PC-3 (cell line): ENCODE measurements at regions not wholly inside any gene's neighbourhood (a gene's known extent, or its start where the extent isn't known, plus 50 kb on each side); places are given as distances from the start of the nearest gene placed in this dataset.

Experiments used
- ATAC-seq: fragments of 200-7000 bp; cut with Tn5 transposase; 2 replicates; pipeline ENCODE4 v1.9.1; 2020; ENCODE audit warnings: mild to moderate bottlenecking, moderate library complexity
- BruUV-seq: library from RNA; stranded (reverse); fragments of 400-500 nt; replicated peaks from 2 replicates; lab custom pipeline; 2021; lab: Mats Ljungman, UMichigan
- CTCF ChIA-PET: fragments of 300-600 bp; sonication (Branson Sonifier 250); formaldehyde crosslinking; loops from one replicate; lab custom pipeline; 2022; ENCODE audit warnings: antibody characterized with exemption; lab: Charles Lee
- POLR2A ChIA-PET: fragments of 300-600 bp; sonication (Branson Sonifier 250); formaldehyde crosslinking; loops from one replicate; lab custom pipeline; 2022; ENCODE audit warnings: antibody characterized with exemption; ENCODE audit not compliant: unreplicated experiment; lab: Charles Lee
- DNase-seq: peaks from one replicate; pipeline ENCODE4 v3.0.0-alpha.2; 2015
- H2AFZ ChIP-seq: fragments of 300-600 bp; sonication (generic); 2 replicates; pipeline ENCODE4 v1.6.0; 2016; ENCODE audit warnings: antibody characterized with exemption, low read length
- H3F3A ChIP-seq: fragments of 300-600 bp; sonication (generic); one replicate; pipeline ENCODE4 v1.6.0; 2017; ENCODE audit warnings: antibody characterized with exemption, low read length, control low read depth, mild to moderate bottlenecking; ENCODE audit not compliant: unreplicated experiment
- H3K27ac ChIP-seq: fragments of 300-600 bp; sonication (generic); 2 replicates; pipeline ENCODE4 v1.5.1; 2016; ENCODE audit warnings: mild to moderate bottlenecking, low read length
- H3K27me3 ChIP-seq: fragments of 300-600 bp; sonication (generic); 2 replicates; pipeline ENCODE4 v1.6.1; 2016; ENCODE audit warnings: low read length, mixed read lengths
- H3K36me3 ChIP-seq: fragments of 300-600 bp; sonication (generic); 2 replicates; pipeline ENCODE4 v1.6.1; 2016; ENCODE audit warnings: low read depth, mixed run types, low read length, mixed read lengths
- H3K4me1 ChIP-seq: fragments of 300-600 bp; sonication (generic); 2 replicates; pipeline ENCODE4 v1.5.1; 2016; ENCODE audit warnings: low read length; ENCODE audit not compliant: insufficient read depth
- H3K4me2 ChIP-seq: fragments of 300-600 bp; sonication (generic); 2 replicates; pipeline ENCODE4 v1.6.0; 2016; ENCODE audit warnings: low read length
- H3K4me3 ChIP-seq: fragments of 300-600 bp; sonication (generic); 2 replicates; pipeline ENCODE4 v1.5.1; 2016; ENCODE audit warnings: mild to moderate bottlenecking, low read length, mixed read lengths
- H3K79me2 ChIP-seq: fragments of 300-600 bp; sonication (generic); 2 replicates; pipeline ENCODE4 v1.6.1; 2017; ENCODE audit warnings: low read length, mixed read lengths
- H3K9ac ChIP-seq: fragments of 300-600 bp; sonication (generic); 2 replicates; pipeline ENCODE4 v1.6.0; 2016; ENCODE audit warnings: mild to moderate bottlenecking, low read length
- H3K9me2 ChIP-seq: fragments of 300-600 bp; sonication (generic); replicated peaks from 2 replicates; pipeline ENCODE4 v1.6.1; 2016; ENCODE audit warnings: mixed run types, low read length, mixed read lengths
- H3K9me3 ChIP-seq: fragments of 300-600 bp; sonication (generic); 2 replicates; pipeline ENCODE4 v1.6.1; 2016; ENCODE audit warnings: low read length, mixed read lengths
- H4K20me1 ChIP-seq: fragments of 300-600 bp; sonication (generic); 2 replicates; pipeline ENCODE4 v1.6.1; 2016; ENCODE audit warnings: low read length, mixed read lengths
- EZH2 ChIP-seq: fragments of 300-600 bp; sonication (generic); IDR thresholded peaks from one replicate; pipeline ENCODE4 v1.6.1; 2017; ENCODE audit warnings: antibody characterized with exemption, mild to moderate bottlenecking, low read length; ENCODE audit not compliant: unreplicated experiment
- EZH2phosphoT487 ChIP-seq: fragments of 300-600 bp; sonication (generic); IDR thresholded peaks from 2 replicates; pipeline ENCODE4 v1.6.1; 2018; ENCODE audit warnings: mild to moderate bottlenecking, antibody characterized with exemption, low read length, borderline replicate concordance
- intact Hi-C: fragments of 100-400 bp; cut with micrococcal nuclease; formaldehyde crosslinking; loops from 2 replicates; pipeline ENCODE4 v1.9.0; 2023
- TF ChIP-seq, protein P1 (sequence below): fragments of 300-600 bp; sonication (generic); conservative IDR thresholded peaks from 2 replicates; pipeline ENCODE4 v1.5.1; 2017; ENCODE audit warnings: antibody characterized with exemption, low read depth, mild to moderate bottlenecking, low read length

DNA sequence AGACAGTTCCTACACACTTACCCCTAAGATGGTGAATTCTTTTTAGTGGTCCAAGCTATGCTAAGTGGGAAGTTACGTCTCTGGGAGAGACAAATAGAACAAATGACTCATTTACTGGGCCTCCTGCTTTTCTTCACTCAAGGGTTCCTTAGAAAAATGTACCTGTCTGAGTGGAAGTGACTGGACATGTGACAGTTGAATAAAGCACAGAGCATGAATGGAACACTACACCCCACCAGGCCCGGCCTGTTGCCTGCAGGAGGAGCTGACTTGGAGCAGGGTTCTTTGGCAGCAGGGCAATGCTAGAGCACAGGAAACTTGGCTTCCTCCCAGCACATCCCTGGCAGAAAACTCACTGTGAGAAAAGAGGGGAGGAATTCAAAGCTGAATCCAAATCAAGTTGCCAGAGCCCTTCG is 451.0 kb upstream of the SETBP1 start:
- DNase-seq (peak; percentile 22), ATAC-seq (peak; percentile 63)
- no TSS peak for BruUV-seq
- no peaks in the 10 kb centered on the region for H3K9me2 ChIP-seq
- no peak overlapping the region for H3K9ac ChIP-seq
- H3K27me3 ChIP-seq: no peaks in the 10 kb centered on the region
- H3K27ac ChIP-seq: no peak overlapping the region
- intact Hi-C loops: no loop called here
- H3K36me3 ChIP-seq: no peaks in the 10 kb centered on the region
- no peaks in the 10 kb centered on the region for H3F3A ChIP-seq
- H3K9me3 ChIP-seq: no peaks in the 10 kb centered on the region
- ChIA-PET CTCF (no interaction called here), POLR2A (no interaction called here)
- H3K79me2 ChIP-seq: no peaks in the 10 kb centered on the region
- no peak overlapping the region for H3K4me3 ChIP-seq
- no peak overlapping the region for H2AFZ ChIP-seq
- TF ChIP-seq EZH2: no peak
- TF ChIP-seq EZH2phosphoT487: no peak
- TF ChIP-seq, protein P1, sequence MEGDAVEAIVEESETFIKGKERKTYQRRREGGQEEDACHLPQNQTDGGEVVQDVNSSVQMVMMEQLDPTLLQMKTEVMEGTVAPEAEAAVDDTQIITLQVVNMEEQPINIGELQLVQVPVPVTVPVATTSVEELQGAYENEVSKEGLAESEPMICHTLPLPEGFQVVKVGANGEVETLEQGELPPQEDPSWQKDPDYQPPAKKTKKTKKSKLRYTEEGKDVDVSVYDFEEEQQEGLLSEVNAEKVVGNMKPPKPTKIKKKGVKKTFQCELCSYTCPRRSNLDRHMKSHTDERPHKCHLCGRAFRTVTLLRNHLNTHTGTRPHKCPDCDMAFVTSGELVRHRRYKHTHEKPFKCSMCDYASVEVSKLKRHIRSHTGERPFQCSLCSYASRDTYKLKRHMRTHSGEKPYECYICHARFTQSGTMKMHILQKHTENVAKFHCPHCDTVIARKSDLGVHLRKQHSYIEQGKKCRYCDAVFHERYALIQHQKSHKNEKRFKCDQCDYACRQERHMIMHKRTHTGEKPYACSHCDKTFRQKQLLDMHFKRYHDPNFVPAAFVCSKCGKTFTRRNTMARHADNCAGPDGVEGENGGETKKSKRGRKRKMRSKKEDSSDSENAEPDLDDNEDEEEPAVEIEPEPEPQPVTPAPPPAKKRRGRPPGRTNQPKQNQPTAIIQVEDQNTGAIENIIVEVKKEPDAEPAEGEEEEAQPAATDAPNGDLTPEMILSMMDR: no peak
- H4K20me1 ChIP-seq: no peaks in the 10 kb centered on the region
- H3K4me2 ChIP-seq: no peak overlapping the region
- peaks cover 8% of the 10 kb centered on the region; the same call in 1 of the 2 replicates for H3K4me1 ChIP-seq

DNA sequence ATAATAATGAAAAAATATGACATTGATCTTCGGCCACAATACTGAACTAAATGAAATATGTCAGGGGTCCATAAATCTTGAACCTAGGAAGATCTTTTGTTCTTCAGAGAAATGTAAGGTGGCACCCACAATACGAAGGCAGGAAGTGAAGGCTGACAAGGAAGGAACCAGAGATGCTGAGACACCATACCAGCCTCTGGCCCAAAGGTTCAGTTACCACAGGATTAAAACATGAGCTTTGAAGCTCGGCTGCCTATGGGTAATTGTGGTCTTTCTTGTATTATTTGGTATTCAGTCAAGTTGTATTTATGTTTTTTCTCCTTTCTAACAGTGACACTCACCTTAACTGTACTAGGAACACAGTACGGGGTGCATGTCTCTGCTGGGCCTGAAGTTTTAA is 448.8 kb upstream of the SETBP1 start:
- TF ChIP-seq, protein P1: no peak
- TF ChIP-seq EZH2phosphoT487: no peak
- no peak for TF ChIP-seq EZH2
- H3K9ac ChIP-seq: no peak overlapping the region
- no peaks in the 10 kb centered on the region for H3K27me3 ChIP-seq
- peaks cover 8% of the 10 kb centered on the region; the same call in 1 of the 2 replicates for H3K4me1 ChIP-seq
- ChIA-PET CTCF (no interaction called here), POLR2A (no interaction called here)
- H3K4me2 ChIP-seq: no peak overlapping the region
- no TSS peak for BruUV-seq
- H2AFZ ChIP-seq: no peak overlapping the region
- intact Hi-C loops: no loop called here
- DNase-seq (no peak), ATAC-seq (no peak)
- no peaks in the 10 kb centered on the region for H3K79me2 ChIP-seq
- H3F3A ChIP-seq: no peaks in the 10 kb centered on the region
- no peaks in the 10 kb centered on the region for H4K20me1 ChIP-seq
- H3K4me3 ChIP-seq: no peak overlapping the region
- H3K9me2 ChIP-seq: no peaks in the 10 kb centered on the region
- H3K36me3 ChIP-seq: no peaks in the 10 kb centered on the region
- no peak overlapping the region for H3K27ac ChIP-seq
- no peaks in the 10 kb centered on the region for H3K9me3 ChIP-seq

DNA sequence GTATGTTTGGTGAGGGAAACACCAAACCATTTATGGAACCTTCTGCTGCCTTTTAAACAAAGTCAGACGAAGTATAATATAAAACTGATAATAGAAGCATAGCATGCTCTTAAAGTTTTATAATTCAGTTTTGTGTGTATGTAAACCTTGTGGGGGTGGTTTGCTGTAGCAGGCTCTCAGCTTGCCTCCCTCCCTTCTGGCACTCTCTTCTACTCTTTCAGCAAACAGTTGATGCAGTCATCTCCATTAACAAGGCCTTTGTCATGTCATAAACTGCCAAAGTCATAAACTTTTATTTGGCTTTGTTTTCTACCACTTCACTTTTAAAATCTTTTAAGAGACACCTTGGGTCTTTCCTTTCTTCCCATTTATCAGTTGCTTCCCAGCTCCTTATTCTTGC is 448.2 kb upstream of the SETBP1 start:
- H3K27ac ChIP-seq: no peak overlapping the region
- H3F3A ChIP-seq: no peaks in the 10 kb centered on the region
- H3K79me2 ChIP-seq: no peaks in the 10 kb centered on the region
- H3K36me3 ChIP-seq: no peaks in the 10 kb centered on the region
- no peaks in the 10 kb centered on the region for H3K9me3 ChIP-seq
- no peak overlapping the region for H3K4me3 ChIP-seq
- no peak for TF ChIP-seq EZH2phosphoT487
- TF ChIP-seq, protein P1: no peak
- no peak for TF ChIP-seq EZH2
- no peaks in the 10 kb centered on the region for H3K27me3 ChIP-seq
- H3K9me2 ChIP-seq: no peaks in the 10 kb centered on the region
- H3K4me1 ChIP-seq: peaks cover 8% of the 10 kb centered on the region; the same call in 1 of the 2 replicates
- no peak overlapping the region for H2AFZ ChIP-seq
- no peaks in the 10 kb centered on the region for H4K20me1 ChIP-seq
- intact Hi-C loops: no loop called here
- POLR2A ChIA-PET: no interaction called here
- ATAC-seq (peak; percentile 93), DNase-seq (peak; percentile 35)
- CTCF ChIA-PET: no interaction called here
- no TSS peak for BruUV-seq
- no peak overlapping the region for H3K9ac ChIP-seq
- no peak overlapping the region for H3K4me2 ChIP-seq
